Stimulated activated naive B cell treated with anti-CD40 and anti-IgM and Interleukin-4, amounts not matched to agents 10 μg/mL and 1 μg/mL and 100 μg/mL, for 72 hours (primary cell): ENCODE measurements at regions not wholly inside any gene's neighbourhood (a gene's known extent, or its start where the extent isn't known, plus 50 kb on each side); places are given as distances from the start of the nearest gene placed in this dataset.
"Not testable (repeated sequence)": the region's sequence is repeated elsewhere in the genome, so short reads cannot be mapped to it uniquely, and the experiment has no call there.

Source experiments
- ATAC-seq, 2 donors: fragments of 150-1000 bp; cut with Tn5 transposase; replicated peaks; 2 replicates each; pipeline ENCODE4 v1.10.0; 2021; ENCODE audit warnings: moderate library complexity in 1 of 2
- DNase-seq: peaks from one replicate; pipeline ENCODE4 v3.0.0; 2021
- H3K27ac Mint-ChIP-seq: one replicate; pipeline ENCODE4 v1.8.0; 2022; ENCODE audit warnings: mild to moderate bottlenecking, mixed read lengths
- H3K27me3 Mint-ChIP-seq, 2 donors: one replicate each; pipeline ENCODE4 v1.8.0; 2022; ENCODE audit warnings: mixed read lengths in 2 of 2
- H3K36me3 Mint-ChIP-seq, 2 donors: one replicate each; pipeline ENCODE4 v1.8.0; 2022; ENCODE audit warnings: mixed read lengths in 2 of 2, mild to moderate bottlenecking in 1 of 2
- H3K4me1 Mint-ChIP-seq, 2 donors: one replicate each; pipeline ENCODE4 v1.8.0; 2022; ENCODE audit warnings: mixed read lengths in 2 of 2, mild to moderate bottlenecking in 1 of 2
- H3K4me3 Mint-ChIP-seq, 2 donors: one replicate each; pipeline ENCODE4 v1.8.0; 2022; ENCODE audit warnings: mild to moderate bottlenecking in 2 of 2, mixed read lengths in 2 of 2, moderate library complexity in 1 of 2
- H3K9me3 Mint-ChIP-seq, 2 donors: one replicate each; pipeline ENCODE4 v1.8.0; 2022; ENCODE audit warnings: mixed read lengths in 2 of 2, mild to moderate bottlenecking in 1 of 2

- DNase-seq (no peak), ATAC-seq (no peak)
- Mint-ChIP-seq H3K9me3 (no peaks in the 10 kb centered on the region), H3K27me3 (no peaks in the 10 kb centered on the region), H3K27ac (no peak overlapping the region), H3K4me1 (no peaks in the 10 kb centered on the region), H3K36me3 (no peaks in the 10 kb centered on the region), H3K4me3 (no peak overlapping the region)
Measured at GRCh38 chr4:34432706-34433105, 1811.6 kb downstream of the ARAP2 start.

GRCh38 chr4:34434377-34434776, 1809.9 kb downstream of the ARAP2 start:
- not testable (repeated sequence) for H3K9me3 Mint-ChIP-seq, H3K4me3 Mint-ChIP-seq, H3K27ac Mint-ChIP-seq, H3K27me3 Mint-ChIP-seq, H3K36me3 Mint-ChIP-seq, DNase-seq, H3K4me1 Mint-ChIP-seq
- peak; percentile 65 to 67 for ATAC-seq

GRCh38 chr4:34464196-34464595, 1780.1 kb downstream of the ARAP2 start:
- Mint-ChIP-seq H3K4me3 (no peak overlapping the region), H3K9me3 (peaks cover 0 to 5% of the 10 kb centered on the region in 2 donors), H3K36me3 (no peaks in the 10 kb centered on the region), H3K27ac (no peak overlapping the region), H3K27me3 (no peaks in the 10 kb centered on the region), H3K4me1 (no peaks in the 10 kb centered on the region)
- ATAC-seq (no peak), DNase-seq (no peak)

- DNase-seq, result no peak
Measured at GRCh38 chr4:34466411-34466810, 1777.9 kb downstream of the ARAP2 start.

GRCh38 chr4:34469516-34469915, 1774.8 kb downstream of the ARAP2 start:
- no peak overlapping the region for H3K4me3 Mint-ChIP-seq
- ATAC-seq, result no peak
- no peak for DNase-seq
- H3K36me3 Mint-ChIP-seq, result no peaks in the 10 kb centered on the region
- H3K27me3 Mint-ChIP-seq, result no peaks in the 10 kb centered on the region
- H3K4me1 Mint-ChIP-seq, result no peaks in the 10 kb centered on the region
- H3K27ac Mint-ChIP-seq, result no peak overlapping the region
- peaks cover 0 to 6% of the 10 kb centered on the region in 2 donors for H3K9me3 Mint-ChIP-seq

More at GRCh38 chr4:34466411-34466810, 1777.9 kb downstream of the ARAP2 start:
- Mint-ChIP-seq H3K27ac (no peak overlapping the region), H3K36me3 (no peaks in the 10 kb centered on the region), H3K9me3 (peaks cover 0 to 6% of the 10 kb centered on the region in 2 donors), H3K4me3 (no peak overlapping the region), H3K27me3 (no peaks in the 10 kb centered on the region), H3K4me1 (no peaks in the 10 kb centered on the region)
- ATAC-seq, result no peak

- no peak for DNase-seq
- Mint-ChIP-seq H3K4me1 (no peaks in the 10 kb centered on the region), H3K27ac (no peak overlapping the region), H3K4me3 (no peak overlapping the region), H3K36me3 (no peaks in the 10 kb centered on the region), H3K27me3 (no peaks in the 10 kb centered on the region), H3K9me3 (peaks cover 0 to 5% of the 10 kb centered on the region in 2 donors)
- ATAC-seq, result no peak
Measured at GRCh38 chr4:34485252-34485651, 1759.1 kb downstream of the ARAP2 start.

GRCh38 chr4:34486461-34487363, 1757.6 kb downstream of the ARAP2 start:
- ATAC-seq (no peak), DNase-seq (no peak)
- no peak overlapping the region for H3K4me3 Mint-ChIP-seq
- no peaks in the 10 kb centered on the region for H3K4me1 Mint-ChIP-seq
- peaks cover 0 to 5% of the 10 kb centered on the region in 2 donors for H3K9me3 Mint-ChIP-seq
- no peak overlapping the region for H3K27ac Mint-ChIP-seq
- no peaks in the 10 kb centered on the region for H3K36me3 Mint-ChIP-seq
- H3K27me3 Mint-ChIP-seq, result no peaks in the 10 kb centered on the region

- no peak overlapping the region for H3K27ac Mint-ChIP-seq
Measured at GRCh38 chr4:34492414-34492813, 1751.9 kb downstream of the ARAP2 start.

GRCh38 chr4:34502086-34502485, 1742.2 kb downstream of the ARAP2 start:
- Mint-ChIP-seq H3K9me3 (peaks cover 0 to 1% of the 10 kb centered on the region in 2 donors), H3K27me3 (no peaks in the 10 kb centered on the region), H3K4me1 (no peaks in the 10 kb centered on the region), H3K4me3 (no peak overlapping the region), H3K27ac (no peak overlapping the region), H3K36me3 (no peaks in the 10 kb centered on the region)
- no peak for ATAC-seq
- DNase-seq, result no peak

More at GRCh38 chr4:34492414-34492813, 1751.9 kb downstream of the ARAP2 start:
- Mint-ChIP-seq H3K27me3 (no peaks in the 10 kb centered on the region), H3K4me1 (no peaks in the 10 kb centered on the region), H3K9me3 (peaks cover 4% of the 10 kb centered on the region in 2 donors), H3K4me3 (no peak overlapping the region), H3K36me3 (no peaks in the 10 kb centered on the region)
- DNase-seq, result no peak
- ATAC-seq, result no peak

- not testable (repeated sequence) for H3K4me1 Mint-ChIP-seq, H3K4me3 Mint-ChIP-seq, DNase-seq, ATAC-seq, H3K9me3 Mint-ChIP-seq, H3K27me3 Mint-ChIP-seq, H3K36me3 Mint-ChIP-seq, H3K27ac Mint-ChIP-seq
Measured at GRCh38 chr4:34504731-34505130, 1739.6 kb downstream of the ARAP2 start.

- H3K27ac Mint-ChIP-seq, H3K4me1 Mint-ChIP-seq, DNase-seq, H3K27me3 Mint-ChIP-seq, ATAC-seq, H3K36me3 Mint-ChIP-seq, H3K4me3 Mint-ChIP-seq, H3K9me3 Mint-ChIP-seq: not testable (repeated sequence)
Measured at GRCh38 chr4:34506511-34507092, 1737.7 kb downstream of the ARAP2 start.

GRCh38 chr4:34512616-34513015, 1731.7 kb downstream of the ARAP2 start:
- Mint-ChIP-seq H3K4me1 (no peaks in the 10 kb centered on the region), H3K27ac (no peak overlapping the region), H3K36me3 (no peaks in the 10 kb centered on the region), H3K9me3 (peaks cover 5 to 7% of the 10 kb centered on the region in 2 donors), H3K4me3 (no peak overlapping the region), H3K27me3 (no peaks in the 10 kb centered on the region)
- ATAC-seq (no peak), DNase-seq (no peak)

- Mint-ChIP-seq H3K9me3 (peaks cover 5 to 7% of the 10 kb centered on the region in 2 donors), H3K27me3 (no peaks in the 10 kb centered on the region), H3K4me3 (no peak overlapping the region), H3K4me1 (no peaks in the 10 kb centered on the region), H3K36me3 (no peaks in the 10 kb centered on the region), H3K27ac (no peak overlapping the region)
- ATAC-seq, result no peak
- DNase-seq, result no peak
Measured at GRCh38 chr4:34516524-34516923, 1727.8 kb downstream of the ARAP2 start.

- H3K36me3 Mint-ChIP-seq, result no peaks in the 10 kb centered on the region
- DNase-seq (no peak), ATAC-seq (no peak)
- H3K4me3 Mint-ChIP-seq, result no peak overlapping the region
- H3K4me1 Mint-ChIP-seq, result no peaks in the 10 kb centered on the region
- H3K27me3 Mint-ChIP-seq, result no peaks in the 10 kb centered on the region
- no peaks in the 10 kb centered on the region for H3K9me3 Mint-ChIP-seq
- H3K27ac Mint-ChIP-seq, result no peak overlapping the region
Measured at GRCh38 chr4:34534916-34535315, 1709.4 kb downstream of the ARAP2 start.

GRCh38 chr4:34566091-34566490, 1678.2 kb downstream of the ARAP2 start:
- H3K9me3 Mint-ChIP-seq, result no peaks in the 10 kb centered on the region

More at GRCh38 chr4:34566091-34566490, 1678.2 kb downstream of the ARAP2 start:
- H3K4me3 Mint-ChIP-seq, result no peak overlapping the region
- ATAC-seq (no peak), DNase-seq (no peak)
- no peaks in the 10 kb centered on the region for H3K4me1 Mint-ChIP-seq
- H3K27me3 Mint-ChIP-seq, result no peaks in the 10 kb centered on the region
- no peaks in the 10 kb centered on the region for H3K36me3 Mint-ChIP-seq
- H3K27ac Mint-ChIP-seq, result no peak overlapping the region
